Astrocyte (in vitro differentiated cells and primary cell): ENCODE measurements at regions not wholly inside any gene's neighbourhood (a gene's known extent, or its start where the extent isn't known, plus 50 kb on each side); places are given as distances from the start of the nearest gene placed in this dataset.

Experiments used
- CTCF ChIP-seq: IDR thresholded peaks from 2 replicates; pipeline ENCODE4 v1.5.1; 2011; ENCODE audit warnings: low read depth, mild to moderate bottlenecking, inconsistent platforms, low read length, moderate library complexity; ENCODE audit not compliant: insufficient read depth
- EZH2 ChIP-seq: IDR thresholded peaks from 2 replicates; pipeline ENCODE4 v1.6.1; 2012; ENCODE audit warnings: mild to moderate bottlenecking, low read length, inconsistent platforms; ENCODE audit not compliant: insufficient read depth

- no peak for TF ChIP-seq CTCF
- no peak for TF ChIP-seq EZH2
Measured at GRCh38 chr6:11480541-11480940, 57.0 kb upstream of the TMEM170B start.
